ENCODE measurements at regions not wholly inside any gene's neighbourhood (a gene's known extent, or its start where the extent isn't known, plus 50 kb on each side); places are given as distances from the start of the nearest gene placed in this dataset.
A peak's percentile ranks its signal among the peaks of the same experiment; 100 is the strongest.

DNA sequence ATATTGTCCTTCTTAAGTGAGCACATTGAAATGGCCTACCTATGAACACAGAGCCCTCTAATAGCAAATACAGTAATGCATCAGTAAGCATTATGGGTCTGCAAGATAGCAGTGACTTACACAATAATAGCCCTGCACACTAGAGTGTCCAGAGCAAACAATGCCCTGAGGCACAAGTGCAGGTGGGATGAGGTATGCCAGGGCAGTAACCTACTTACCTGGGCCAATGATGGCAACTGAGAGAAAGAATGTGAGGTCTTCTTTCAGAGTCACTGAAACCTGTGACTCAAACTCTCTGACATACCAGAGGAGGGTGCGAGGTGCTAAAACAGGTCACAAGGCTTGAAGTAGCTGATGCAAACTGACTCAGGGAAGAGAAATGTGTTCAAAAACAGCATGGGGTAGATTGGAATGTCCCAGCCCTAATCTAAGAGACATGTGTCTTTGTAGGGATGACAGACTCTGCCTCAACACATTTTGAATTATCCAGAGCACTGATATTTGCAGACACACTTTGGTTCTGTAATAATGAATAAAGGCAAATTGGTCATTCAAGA lies 168.5 kb upstream of the RUNX1 start:
- intact Hi-C loops (cut with micrococcal nuclease; ENCODE audit: unreplicated experiment): no loop called here
- no peaks in the 10 kb centered on the region for H3K36me3 ChIP-seq (ENCODE audit: control insufficient read depth, insufficient read depth, low read length)
- no peaks in the 10 kb centered on the region for H3K9me3 ChIP-seq (ENCODE audit: control insufficient read depth, insufficient read depth, low read depth, low read length)
- no peaks in the 10 kb centered on the region for H3K27me3 ChIP-seq (ENCODE audit: control insufficient read depth, insufficient read depth, low read length)
- peaks cover 9% of the 10 kb centered on the region for H3K4me1 ChIP-seq (ENCODE audit: control insufficient read depth, insufficient read depth, low read length)
- DNase-seq (ENCODE audit: low read depth, low spot score) (peak; percentile 79), ATAC-seq (peak; percentile 94)
- POLR2A ChIA-PET: no interaction called here
- TF ChIP-seq, protein P1, sequence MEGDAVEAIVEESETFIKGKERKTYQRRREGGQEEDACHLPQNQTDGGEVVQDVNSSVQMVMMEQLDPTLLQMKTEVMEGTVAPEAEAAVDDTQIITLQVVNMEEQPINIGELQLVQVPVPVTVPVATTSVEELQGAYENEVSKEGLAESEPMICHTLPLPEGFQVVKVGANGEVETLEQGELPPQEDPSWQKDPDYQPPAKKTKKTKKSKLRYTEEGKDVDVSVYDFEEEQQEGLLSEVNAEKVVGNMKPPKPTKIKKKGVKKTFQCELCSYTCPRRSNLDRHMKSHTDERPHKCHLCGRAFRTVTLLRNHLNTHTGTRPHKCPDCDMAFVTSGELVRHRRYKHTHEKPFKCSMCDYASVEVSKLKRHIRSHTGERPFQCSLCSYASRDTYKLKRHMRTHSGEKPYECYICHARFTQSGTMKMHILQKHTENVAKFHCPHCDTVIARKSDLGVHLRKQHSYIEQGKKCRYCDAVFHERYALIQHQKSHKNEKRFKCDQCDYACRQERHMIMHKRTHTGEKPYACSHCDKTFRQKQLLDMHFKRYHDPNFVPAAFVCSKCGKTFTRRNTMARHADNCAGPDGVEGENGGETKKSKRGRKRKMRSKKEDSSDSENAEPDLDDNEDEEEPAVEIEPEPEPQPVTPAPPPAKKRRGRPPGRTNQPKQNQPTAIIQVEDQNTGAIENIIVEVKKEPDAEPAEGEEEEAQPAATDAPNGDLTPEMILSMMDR (IDR thresholded peaks at IDR 0.05): no peak
- TF ChIP-seq SIN3A (IDR thresholded peaks at IDR 0.05; ENCODE audit: borderline replicate concordance, insufficient read depth, low read depth, low read length): no peak
- TF ChIP-seq, protein P2, sequence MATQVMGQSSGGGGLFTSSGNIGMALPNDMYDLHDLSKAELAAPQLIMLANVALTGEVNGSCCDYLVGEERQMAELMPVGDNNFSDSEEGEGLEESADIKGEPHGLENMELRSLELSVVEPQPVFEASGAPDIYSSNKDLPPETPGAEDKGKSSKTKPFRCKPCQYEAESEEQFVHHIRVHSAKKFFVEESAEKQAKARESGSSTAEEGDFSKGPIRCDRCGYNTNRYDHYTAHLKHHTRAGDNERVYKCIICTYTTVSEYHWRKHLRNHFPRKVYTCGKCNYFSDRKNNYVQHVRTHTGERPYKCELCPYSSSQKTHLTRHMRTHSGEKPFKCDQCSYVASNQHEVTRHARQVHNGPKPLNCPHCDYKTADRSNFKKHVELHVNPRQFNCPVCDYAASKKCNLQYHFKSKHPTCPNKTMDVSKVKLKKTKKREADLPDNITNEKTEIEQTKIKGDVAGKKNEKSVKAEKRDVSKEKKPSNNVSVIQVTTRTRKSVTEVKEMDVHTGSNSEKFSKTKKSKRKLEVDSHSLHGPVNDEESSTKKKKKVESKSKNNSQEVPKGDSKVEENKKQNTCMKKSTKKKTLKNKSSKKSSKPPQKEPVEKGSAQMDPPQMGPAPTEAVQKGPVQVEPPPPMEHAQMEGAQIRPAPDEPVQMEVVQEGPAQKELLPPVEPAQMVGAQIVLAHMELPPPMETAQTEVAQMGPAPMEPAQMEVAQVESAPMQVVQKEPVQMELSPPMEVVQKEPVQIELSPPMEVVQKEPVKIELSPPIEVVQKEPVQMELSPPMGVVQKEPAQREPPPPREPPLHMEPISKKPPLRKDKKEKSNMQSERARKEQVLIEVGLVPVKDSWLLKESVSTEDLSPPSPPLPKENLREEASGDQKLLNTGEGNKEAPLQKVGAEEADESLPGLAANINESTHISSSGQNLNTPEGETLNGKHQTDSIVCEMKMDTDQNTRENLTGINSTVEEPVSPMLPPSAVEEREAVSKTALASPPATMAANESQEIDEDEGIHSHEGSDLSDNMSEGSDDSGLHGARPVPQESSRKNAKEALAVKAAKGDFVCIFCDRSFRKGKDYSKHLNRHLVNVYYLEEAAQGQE (IDR thresholded peaks at IDR 0.05; ENCODE audit: insufficient read depth in 1 of 2, low read depth in 2 of 2, low read length in 1 of 2): no peak
- TF ChIP-seq TCF7L2 (IDR thresholded peaks at IDR 0.05; ENCODE audit: low read depth, low read length): no peak
- TF ChIP-seq POLR2AphosphoS5 (IDR thresholded peaks at IDR 0.05; ENCODE audit: low read depth, low read length): no peak
- no peak overlapping the region for H3K4me3 ChIP-seq (ENCODE audit: low read depth in 2 of 2, low read length in 2 of 2)
- in situ Hi-C loops (cut with HindIII; ENCODE audit: low pct_unique_long_range_greater_than_20kb, low sequenced_read_pairs): no loop called here
- CTCF ChIA-PET: no interaction called here
- BruUV-seq (replicated peaks): no TSS peak
- peak overlapping the region; percentile 69 for H3K27ac ChIP-seq (ENCODE audit: low read length)

DNA sequence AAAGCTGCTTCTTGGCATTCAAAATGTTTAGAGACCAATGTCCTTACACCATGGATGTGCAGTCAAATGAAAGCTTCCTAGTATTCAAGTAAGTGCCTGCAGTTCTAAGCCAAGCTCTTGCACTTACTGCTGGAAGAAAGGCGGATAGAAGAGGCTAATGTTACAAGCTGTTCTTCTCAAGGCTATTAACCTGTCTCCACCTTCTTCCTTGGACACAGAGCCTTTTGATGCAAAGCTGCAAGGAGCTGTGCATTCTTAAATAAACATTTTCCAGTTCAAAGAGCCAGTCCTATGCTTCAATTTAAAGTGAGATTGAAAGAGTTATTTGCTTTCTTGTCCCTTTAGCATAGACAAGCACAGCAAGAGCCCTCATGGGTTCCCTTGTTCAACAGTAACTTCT lies 167.9 kb upstream of the RUNX1 start:
- in situ Hi-C loops (cut with HindIII; ENCODE audit: low pct_unique_long_range_greater_than_20kb, low sequenced_read_pairs) (no loop called here), intact Hi-C loops (cut with micrococcal nuclease; ENCODE audit: unreplicated experiment) (no loop called here)
- Histone ChIP-seq H3K27me3 (ENCODE audit: control insufficient read depth, insufficient read depth, low read length) (no peaks in the 10 kb centered on the region), H3K27ac (ENCODE audit: low read length) (peak overlapping the region; percentile 69), H3K4me1 (ENCODE audit: control insufficient read depth, insufficient read depth, low read length) (peaks cover 9% of the 10 kb centered on the region), H3K9me3 (ENCODE audit: control insufficient read depth, insufficient read depth, low read depth, low read length) (no peaks in the 10 kb centered on the region), H3K4me3 (ENCODE audit: low read depth in 2 of 2, low read length in 2 of 2) (no peak overlapping the region), H3K36me3 (ENCODE audit: control insufficient read depth, insufficient read depth, low read length) (no peaks in the 10 kb centered on the region)
- no TSS peak for BruUV-seq (replicated peaks)
- POLR2A ChIA-PET: interaction anchor here (0.6 to 0.7 kb wide), 2 partner anchors 33 to 610 kb away, joined by 3 to 4 read pairs; no protein-coding TSS in a partner anchor
- CTCF ChIA-PET: no interaction called here
- ATAC-seq (no peak; the same call in 1 of the 2 replicates), DNase-seq (ENCODE audit: low read depth, low spot score) (no peak)
- no peak for TF ChIP-seq TCF7L2 (IDR thresholded peaks at IDR 0.05; ENCODE audit: low read depth, low read length)
- TF ChIP-seq POLR2AphosphoS5 (IDR thresholded peaks at IDR 0.05; ENCODE audit: low read depth, low read length): no peak
- TF ChIP-seq, protein P2 (IDR thresholded peaks at IDR 0.05; ENCODE audit: insufficient read depth in 1 of 2, low read depth in 2 of 2, low read length in 1 of 2): no peak
- TF ChIP-seq SIN3A (IDR thresholded peaks at IDR 0.05; ENCODE audit: borderline replicate concordance, insufficient read depth, low read depth, low read length): no peak
- TF ChIP-seq, protein P1 (IDR thresholded peaks at IDR 0.05): no peak
